GM23338 (cell line): ENCODE measurements at regions not wholly inside any gene's neighbourhood (a gene's known extent, or its start where the extent isn't known, plus 50 kb on each side); places are given as distances from the start of the nearest gene placed in this dataset.

Experiments used
- CTCF ChIP-seq, 2 experiments: fragments of 200-600 bp in 1 of 2; sonication (generic) in 1 of 2; conservative IDR thresholded peaks; 2 replicates each; pipeline versions ENCODE4 v1.5.1 to v1.6.1; 2016 to 2017; ENCODE audit warnings: antibody characterized with exemption in 2 of 2, low read depth in 2 of 2, mild to moderate bottlenecking in 2 of 2, moderate library complexity in 1 of 2
- ETS1 ChIP-seq: IDR thresholded peaks from 2 replicates; pipeline ENCODE4 v1.6.1; 2016; ENCODE audit warnings: antibody characterized with exemption
- EZH2 ChIP-seq: fragments of 200-600 bp; sonication (generic); IDR thresholded peaks from one replicate; pipeline ENCODE4 v1.8.0; 2017; ENCODE audit warnings: antibody characterized with exemption, mild to moderate bottlenecking, low read depth; ENCODE audit not compliant: unreplicated experiment
- EZH2phosphoT487 ChIP-seq: fragments of 200-600 bp; sonication (generic); IDR thresholded peaks from one replicate; pipeline ENCODE4 v1.8.1; 2018; ENCODE audit warnings: antibody characterized with exemption; ENCODE audit not compliant: unreplicated experiment
- POLR2AphosphoS5 ChIP-seq: IDR thresholded peaks from 2 replicates; pipeline ENCODE4 v1.6.1; 2016; ENCODE audit warnings: antibody characterized with exemption, low read depth
- REST ChIP-seq: IDR thresholded peaks from one replicate; pipeline ENCODE4 v1.6.1; 2018; ENCODE audit warnings: antibody characterized with exemption; ENCODE audit not compliant: unreplicated experiment
- STAT1 ChIP-seq: IDR thresholded peaks from one replicate; pipeline ENCODE4 v1.6.1; 2016; ENCODE audit warnings: antibody characterized with exemption; ENCODE audit not compliant: unreplicated experiment
- ZNF114 ChIP-seq: fragments of 250-450 bp; sonication (Bioruptor Pico); IDR thresholded peaks from 2 replicates; pipeline ENCODE4 v1.5.0; 2020; ENCODE audit warnings: mild to moderate bottlenecking, moderate library complexity

- no peak for TF ChIP-seq CTCF (conservative IDR thresholded peaks at IDR 0.05; ENCODE audit: low read depth in 2 of 2)
- no peak for TF ChIP-seq POLR2AphosphoS5
- TF ChIP-seq EZH2, result no peak
- TF ChIP-seq ETS1, result no peak
- TF ChIP-seq EZH2phosphoT487, result no peak
- TF ChIP-seq STAT1, result no peak
- TF ChIP-seq ZNF114, result no peak
- no peak for TF ChIP-seq REST
Observed at GRCh38 chr1:222020553-222020952, 278.7 kb upstream of the DUSP10 start.
